SW480 (cell line): ENCODE measurements at regions not wholly inside any gene's neighbourhood (a gene's known extent, or its start where the extent isn't known, plus 50 kb on each side); places are given as distances from the start of the nearest gene placed in this dataset.

ENCODE experiments used
- DNase-seq: peaks from one replicate; pipeline ENCODE4 v3.0.0-alpha.2; 2016; ENCODE audit warnings: low spot score

GRCh38 chr4:110675426-110675825 is 52.5 kb upstream of the PITX2 start:
- DNase-seq, result no peak

GRCh38 chr4:110676241-110676640 is 53.4 kb upstream of the PITX2 start:
- no peak for DNase-seq

- no peak for DNase-seq
Measured at GRCh38 chr4:110678517-110679227, 55.8 kb upstream of the PITX2 start.

- no peak for DNase-seq
Measured at GRCh38 chr4:110680265-110680664, 57.4 kb upstream of the PITX2 start.

- no peak for DNase-seq
Measured at GRCh38 chr4:110681381-110681780, 58.5 kb upstream of the PITX2 start.

- no peak for DNase-seq
Measured at GRCh38 chr4:110682311-110682710, 59.4 kb upstream of the PITX2 start.

- no peak for DNase-seq
Measured at GRCh38 chr4:110683601-110684000, 60.7 kb upstream of the PITX2 start.

GRCh38 chr4:110702326-110702725 is 79.4 kb upstream of the PITX2 start:
- DNase-seq, result no peak

- DNase-seq, result no peak
Measured at GRCh38 chr4:110704748-110705439, 82.0 kb upstream of the PITX2 start.

GRCh38 chr4:110705440-110705782 is 82.5 kb upstream of the PITX2 start:
- DNase-seq, result no peak

- no peak for DNase-seq
Measured at GRCh38 chr4:110710070-110710469, 87.2 kb upstream of the PITX2 start.

- no peak for DNase-seq
Measured at GRCh38 chr4:110712486-110712885, 89.6 kb upstream of the PITX2 start.

GRCh38 chr4:110730318-110730717 is 107.4 kb upstream of the PITX2 start:
- DNase-seq, result no peak

GRCh38 chr4:110733901-110734300 is 111.0 kb upstream of the PITX2 start:
- peak; percentile 7 for DNase-seq

- DNase-seq, result no peak
Measured at GRCh38 chr4:110735686-110736085, 112.8 kb upstream of the PITX2 start.

- no peak for DNase-seq
Measured at GRCh38 chr4:110737931-110738330, 115.1 kb upstream of the PITX2 start.

GRCh38 chr4:110742143-110742542 is 119.3 kb upstream of the PITX2 start:
- DNase-seq, result no peak

GRCh38 chr4:110748071-110748470 is 125.2 kb upstream of the PITX2 start:
- no peak for DNase-seq

GRCh38 chr4:110751183-110751582 is 128.3 kb upstream of the PITX2 start:
- DNase-seq, result no peak

GRCh38 chr4:110751986-110752385 is 129.1 kb upstream of the PITX2 start:
- no peak for DNase-seq

- DNase-seq, result no peak
Measured at GRCh38 chr4:110753466-110753865, 130.6 kb upstream of the PITX2 start.

GRCh38 chr4:110754716-110755115 is 131.8 kb upstream of the PITX2 start:
- DNase-seq, result no peak

GRCh38 chr4:110769578-110769977 is 146.7 kb upstream of the PITX2 start:
- no peak for DNase-seq

GRCh38 chr4:110770353-110770752 is 147.5 kb upstream of the PITX2 start:
- DNase-seq, result no peak
